D721Med (cell line): ENCODE measurements at regions not wholly inside any gene's neighbourhood (a gene's known extent, or its start where the extent isn't known, plus 50 kb on each side); places are given as distances from the start of the nearest gene placed in this dataset.

Experiments used
- DNase-seq: peaks from one replicate; pipeline ENCODE4 v3.0.0; 2011; ENCODE audit warnings: low spot score; ENCODE audit not compliant: insufficient read length
- FAIRE-seq: peaks from 2 replicates; lab custom pipeline; 2011; peaks lifted over from hg19 to GRCh38; lab: Jason Lieb, UNC
- TF ChIP-seq, protein P1 (sequence below): IDR thresholded peaks from 2 replicates; pipeline ENCODE4 v1.5.1; 2012; ENCODE audit warnings: mild to moderate bottlenecking, control low read depth; ENCODE audit not compliant: insufficient read depth; ENCODE audit errors: missing control alignments

DNA sequence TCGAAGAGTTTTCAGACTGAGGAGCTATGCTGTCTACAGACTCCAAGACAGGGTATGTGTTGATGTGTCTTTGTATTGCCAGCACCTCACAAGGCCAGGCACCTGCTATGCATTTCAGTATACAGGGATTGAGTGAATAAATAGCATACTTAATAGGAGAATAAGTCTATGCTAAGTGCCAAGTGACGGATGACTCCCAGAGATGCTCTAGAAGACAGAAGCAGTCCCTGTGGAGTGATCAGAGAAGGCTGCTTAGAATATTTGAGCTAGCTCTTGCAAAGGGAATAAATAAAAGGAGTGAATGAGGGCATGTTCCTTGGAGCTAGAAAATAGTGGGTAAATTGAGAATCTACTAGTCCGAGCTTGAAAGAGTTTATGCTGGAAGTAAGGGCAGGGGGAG, 346.4 kb downstream of the GATA3 start:
- no peak for FAIRE-seq
- DNase-seq, result no peak
- TF ChIP-seq, protein P1, sequence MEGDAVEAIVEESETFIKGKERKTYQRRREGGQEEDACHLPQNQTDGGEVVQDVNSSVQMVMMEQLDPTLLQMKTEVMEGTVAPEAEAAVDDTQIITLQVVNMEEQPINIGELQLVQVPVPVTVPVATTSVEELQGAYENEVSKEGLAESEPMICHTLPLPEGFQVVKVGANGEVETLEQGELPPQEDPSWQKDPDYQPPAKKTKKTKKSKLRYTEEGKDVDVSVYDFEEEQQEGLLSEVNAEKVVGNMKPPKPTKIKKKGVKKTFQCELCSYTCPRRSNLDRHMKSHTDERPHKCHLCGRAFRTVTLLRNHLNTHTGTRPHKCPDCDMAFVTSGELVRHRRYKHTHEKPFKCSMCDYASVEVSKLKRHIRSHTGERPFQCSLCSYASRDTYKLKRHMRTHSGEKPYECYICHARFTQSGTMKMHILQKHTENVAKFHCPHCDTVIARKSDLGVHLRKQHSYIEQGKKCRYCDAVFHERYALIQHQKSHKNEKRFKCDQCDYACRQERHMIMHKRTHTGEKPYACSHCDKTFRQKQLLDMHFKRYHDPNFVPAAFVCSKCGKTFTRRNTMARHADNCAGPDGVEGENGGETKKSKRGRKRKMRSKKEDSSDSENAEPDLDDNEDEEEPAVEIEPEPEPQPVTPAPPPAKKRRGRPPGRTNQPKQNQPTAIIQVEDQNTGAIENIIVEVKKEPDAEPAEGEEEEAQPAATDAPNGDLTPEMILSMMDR, result no peak

DNA sequence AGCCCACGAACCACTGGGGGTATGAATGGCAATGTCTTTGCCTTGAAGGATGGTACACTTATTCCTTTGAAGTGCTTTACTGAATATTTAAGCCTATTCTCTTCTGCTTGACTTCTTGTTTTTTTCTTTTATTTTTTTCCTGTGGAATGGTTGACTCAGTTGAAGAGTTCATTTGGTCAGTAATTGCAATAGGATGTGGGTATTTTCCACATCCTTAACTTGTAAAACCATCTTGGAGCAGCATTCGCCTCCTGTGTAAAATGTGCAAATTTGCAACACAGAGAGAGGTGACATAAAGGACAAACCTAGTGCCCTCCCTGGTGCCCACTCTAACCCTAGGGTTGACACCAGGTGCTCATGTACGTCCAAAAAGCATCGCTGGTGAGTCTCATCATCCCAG, 347.0 kb downstream of the GATA3 start:
- TF ChIP-seq, protein P1, result no peak
- DNase-seq (no peak), FAIRE-seq (no peak)

DNA sequence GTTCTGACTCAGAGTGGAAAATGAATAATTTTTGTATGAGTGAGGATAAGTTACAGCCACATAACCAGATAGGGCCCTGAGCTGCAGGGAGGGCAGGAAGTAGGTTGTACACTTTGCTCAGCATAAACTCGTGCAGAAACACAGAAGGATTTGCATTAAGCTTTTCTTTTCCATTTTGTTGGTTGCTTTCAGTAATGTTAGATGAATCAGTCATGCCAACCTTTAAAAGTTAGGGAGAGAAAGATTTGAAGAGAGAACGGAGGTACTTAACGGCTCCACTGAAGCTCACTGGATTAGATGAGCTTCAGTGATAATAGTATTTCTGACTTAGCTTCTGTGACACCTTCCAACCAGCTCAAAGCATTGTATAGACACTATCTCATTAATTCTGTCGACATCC, 348.1 kb downstream of the GATA3 start:
- DNase-seq (no peak), FAIRE-seq (no peak)
- TF ChIP-seq, protein P1, result no peak

DNA sequence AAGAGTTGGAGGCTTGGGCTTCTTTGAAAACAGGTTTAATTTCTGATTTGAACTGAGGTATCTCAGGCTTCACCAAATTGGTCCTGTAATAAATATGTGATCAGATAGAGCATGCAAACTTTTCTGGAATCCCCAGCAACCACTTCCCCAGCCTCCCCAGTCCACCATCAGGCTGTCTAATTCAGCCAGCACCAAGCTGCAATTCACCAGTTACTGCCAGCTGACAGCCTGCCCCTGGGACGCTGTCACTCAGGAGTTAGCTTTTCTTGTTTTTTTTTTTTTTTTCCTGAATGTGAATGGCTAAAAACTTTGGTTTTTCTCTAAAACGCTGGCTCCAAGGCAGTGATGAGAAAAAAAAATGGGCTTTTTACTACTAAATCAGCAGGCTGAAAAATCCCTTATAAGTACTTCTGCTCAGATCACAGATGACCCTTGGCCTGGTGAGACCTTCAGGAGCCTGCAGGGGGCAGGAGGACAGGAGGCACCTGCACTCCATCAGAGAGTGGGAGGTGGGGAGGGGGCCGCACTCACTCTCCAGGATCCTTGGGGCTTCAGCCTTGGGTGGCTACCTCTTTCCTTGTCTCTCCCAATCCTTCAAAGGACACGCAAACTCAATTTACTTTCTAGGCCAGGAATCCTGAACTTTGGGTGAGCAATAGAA, 349.4 kb downstream of the GATA3 start:
- TF ChIP-seq, protein P1, result no peak
- DNase-seq, result no peak
- no peak for FAIRE-seq

DNA sequence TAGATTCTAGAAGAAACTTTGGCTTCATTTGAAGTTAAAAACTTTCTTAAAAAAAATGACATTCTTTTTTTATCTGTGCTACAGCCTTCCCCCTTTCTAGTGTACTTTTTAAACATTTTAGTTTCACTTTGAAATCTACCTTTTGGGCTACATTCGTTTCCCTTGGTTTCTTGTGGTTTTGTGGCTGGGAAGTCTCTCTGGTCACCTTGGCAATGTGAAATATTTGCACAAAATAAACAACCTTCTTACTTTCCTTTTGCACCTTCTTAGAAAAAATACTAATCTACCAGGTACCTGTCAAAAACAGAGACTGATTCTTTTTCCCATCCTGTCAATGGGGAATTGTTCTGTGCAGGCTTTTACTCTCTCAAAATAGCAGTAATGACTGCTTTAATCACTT, 350.2 kb downstream of the GATA3 start:
- DNase-seq (no peak), FAIRE-seq (no peak)

DNA sequence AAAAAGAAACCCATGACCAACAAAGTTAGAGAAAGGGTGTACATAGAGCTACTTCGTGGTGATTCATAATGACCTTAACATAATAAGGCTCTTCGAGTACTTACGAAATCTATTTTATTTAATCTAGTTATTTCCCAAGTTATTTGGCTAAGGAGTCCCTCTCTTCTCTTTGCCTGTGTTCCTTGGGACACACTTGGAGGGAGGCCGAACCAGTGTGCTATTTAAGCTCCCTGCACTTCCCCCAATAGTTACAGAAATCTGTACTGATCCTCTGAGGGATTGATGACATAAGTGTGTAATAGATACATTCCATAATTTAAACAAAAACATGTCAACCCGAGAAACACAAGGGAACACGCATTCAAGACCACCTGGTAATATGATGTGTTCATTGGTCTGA, 351.1 kb downstream of the GATA3 start:
- TF ChIP-seq, protein P1, result no peak
- DNase-seq, result no peak
- FAIRE-seq, result no peak

More for the DNA sequence above, 350.2 kb downstream of the GATA3 start:
- TF ChIP-seq, protein P1, result no peak

DNA sequence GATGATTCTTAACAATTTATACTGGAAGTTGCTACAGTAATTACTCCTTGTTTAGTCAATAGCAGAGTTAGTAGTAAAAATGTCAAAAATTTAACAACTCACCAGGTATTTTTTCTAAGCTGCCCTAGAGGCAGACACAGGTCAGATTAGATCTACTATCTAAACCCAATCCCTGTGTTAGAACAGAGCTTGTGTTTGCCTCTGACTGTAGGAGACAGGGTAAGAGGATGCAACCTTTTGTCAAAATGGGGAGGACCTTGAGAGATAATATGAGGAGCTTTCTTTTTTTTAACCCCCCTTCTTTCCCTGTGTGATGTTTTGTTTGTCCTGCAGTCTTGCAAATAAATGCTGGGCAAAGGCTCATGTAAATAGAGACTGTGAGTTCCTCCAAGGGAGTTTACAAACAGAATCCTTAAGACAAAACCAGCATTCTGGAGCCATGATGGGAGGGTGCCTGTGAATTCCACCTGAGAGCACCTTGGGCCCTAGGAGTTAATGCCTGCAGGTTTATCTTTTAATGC, 353.1 kb downstream of the GATA3 start:
- DNase-seq (no peak), FAIRE-seq (no peak)
- TF ChIP-seq, protein P1, result no peak
